ENCODE measurements at regions not wholly inside any gene's neighbourhood (a gene's known extent, or its start where the extent isn't known, plus 50 kb on each side); places are given as distances from the start of the nearest gene placed in this dataset.
"Not testable (repeated sequence)": the region's sequence is repeated elsewhere in the genome, so short reads cannot be mapped to it uniquely, and the experiment has no call there.

- Histone ChIP-seq H3K36me3 (ENCODE audit: control insufficient read depth in 3 of 3, insufficient read depth in 3 of 3, low read length in 3 of 3) (no peaks in the 10 kb centered on the region), H3K27me3 (ENCODE audit: control insufficient read depth in 3 of 3, insufficient read depth in 3 of 3, low read length in 3 of 3) (no peaks in the 10 kb centered on the region), H3K9me3 (ENCODE audit: control insufficient read depth in 3 of 3, low read length in 3 of 3) (no peaks in the 10 kb centered on the region), H3K27ac (ENCODE audit: low read depth, low read length) (no peak overlapping the region), H3K4me3 (ENCODE audit: low read length in 3 of 3) (no peak overlapping the region), H3K4me1 (ENCODE audit: control insufficient read depth in 3 of 3, insufficient read depth in 3 of 3, low read length in 3 of 3) (no peaks in the 10 kb centered on the region), H3K9ac (ENCODE audit: low read depth in 1 of 3, low read length in 3 of 3) (no peak overlapping the region)
These were observed 56.7 kb downstream of the P2RY1 start for GRCh38 chr3:152891678-152892077.

- Histone ChIP-seq H3K4me3 (ENCODE audit: low read length in 3 of 3) (no peak overlapping the region), H3K9me3 (ENCODE audit: control insufficient read depth in 3 of 3, low read length in 3 of 3) (no peaks in the 10 kb centered on the region), H3K4me1 (ENCODE audit: control insufficient read depth in 3 of 3, insufficient read depth in 3 of 3, low read length in 3 of 3) (no peaks in the 10 kb centered on the region), H3K36me3 (ENCODE audit: control insufficient read depth in 3 of 3, insufficient read depth in 3 of 3, low read length in 3 of 3) (no peaks in the 10 kb centered on the region), H3K27me3 (ENCODE audit: control insufficient read depth in 3 of 3, insufficient read depth in 3 of 3, low read length in 3 of 3) (no peaks in the 10 kb centered on the region), H3K27ac (ENCODE audit: low read depth, low read length) (no peak overlapping the region), H3K9ac (ENCODE audit: low read depth in 1 of 3, low read length in 3 of 3) (no peak overlapping the region)
These were observed 57.5 kb downstream of the P2RY1 start for GRCh38 chr3:152892446-152892845.

GRCh38 chr3:152893647-152894046, 58.7 kb downstream of the P2RY1 start:
- Histone ChIP-seq H3K27me3 (ENCODE audit: control insufficient read depth in 3 of 3, insufficient read depth in 3 of 3, low read length in 3 of 3) (no peaks in the 10 kb centered on the region), H3K4me1 (ENCODE audit: control insufficient read depth in 3 of 3, insufficient read depth in 3 of 3, low read length in 3 of 3) (no peaks in the 10 kb centered on the region), H3K4me3 (ENCODE audit: low read length in 3 of 3) (no peak overlapping the region), H3K9me3 (ENCODE audit: control insufficient read depth in 3 of 3, low read length in 3 of 3) (no peaks in the 10 kb centered on the region), H3K9ac (ENCODE audit: low read depth in 1 of 3, low read length in 3 of 3) (no peak overlapping the region), H3K27ac (ENCODE audit: low read depth, low read length) (no peak overlapping the region), H3K36me3 (ENCODE audit: control insufficient read depth in 3 of 3, insufficient read depth in 3 of 3, low read length in 3 of 3) (no peaks in the 10 kb centered on the region)

GRCh38 chr3:152899306-152899705, 64.4 kb downstream of the P2RY1 start:
- no peaks in the 10 kb centered on the region for H3K27me3 ChIP-seq (ENCODE audit: control insufficient read depth in 3 of 3, insufficient read depth in 3 of 3, low read length in 3 of 3)
- H3K4me1 ChIP-seq (ENCODE audit: control insufficient read depth in 3 of 3, insufficient read depth in 3 of 3, low read length in 3 of 3), result no peaks in the 10 kb centered on the region

GRCh38 chr3:152902141-152902669, 67.3 kb downstream of the P2RY1 start:
- Histone ChIP-seq H3K9ac (ENCODE audit: low read depth in 1 of 3, low read length in 3 of 3) (no peak overlapping the region), H3K9me3 (ENCODE audit: control insufficient read depth in 3 of 3, low read length in 3 of 3) (no peaks in the 10 kb centered on the region), H3K4me3 (ENCODE audit: low read length in 3 of 3) (no peak overlapping the region), H3K27me3 (ENCODE audit: control insufficient read depth in 3 of 3, insufficient read depth in 3 of 3, low read length in 3 of 3) (no peaks in the 10 kb centered on the region), H3K4me1 (ENCODE audit: control insufficient read depth in 3 of 3, insufficient read depth in 3 of 3, low read length in 3 of 3) (no peaks in the 10 kb centered on the region), H3K27ac (ENCODE audit: low read depth, low read length) (no peak overlapping the region), H3K36me3 (ENCODE audit: control insufficient read depth in 3 of 3, insufficient read depth in 3 of 3, low read length in 3 of 3) (no peaks in the 10 kb centered on the region)

More at GRCh38 chr3:152899306-152899705, 64.4 kb downstream of the P2RY1 start:
- H3K27ac ChIP-seq (ENCODE audit: low read depth, low read length), result no peak overlapping the region
- no peaks in the 10 kb centered on the region for H3K36me3 ChIP-seq (ENCODE audit: control insufficient read depth in 3 of 3, insufficient read depth in 3 of 3, low read length in 3 of 3)
- no peak overlapping the region for H3K9ac ChIP-seq (ENCODE audit: low read depth in 1 of 3, low read length in 3 of 3)
- no peak overlapping the region for H3K4me3 ChIP-seq (ENCODE audit: low read length in 3 of 3)
- H3K9me3 ChIP-seq (ENCODE audit: control insufficient read depth in 3 of 3, low read length in 3 of 3), result no peaks in the 10 kb centered on the region

GRCh38 chr3:152905631-152906030, 70.7 kb downstream of the P2RY1 start:
- Histone ChIP-seq H3K4me1 (ENCODE audit: control insufficient read depth in 3 of 3, insufficient read depth in 3 of 3, low read length in 3 of 3) (peaks cover 4 to 7% (median 6%) of the 10 kb centered on the region in 3 donors), H3K27ac (ENCODE audit: low read depth, low read length) (no peak overlapping the region), H3K9me3 (ENCODE audit: control insufficient read depth in 3 of 3, low read length in 3 of 3) (peaks cover 0 to 1% (median 0%) of the 10 kb centered on the region in 3 donors), H3K9ac (ENCODE audit: low read depth in 1 of 3, low read length in 3 of 3) (no peak overlapping the region), H3K4me3 (ENCODE audit: low read length in 3 of 3) (no peak overlapping the region), H3K27me3 (ENCODE audit: control insufficient read depth in 3 of 3, insufficient read depth in 3 of 3, low read length in 3 of 3) (no peaks in the 10 kb centered on the region), H3K36me3 (ENCODE audit: control insufficient read depth in 3 of 3, insufficient read depth in 3 of 3, low read length in 3 of 3) (no peaks in the 10 kb centered on the region)

GRCh38 chr3:152909180-152909883, 74.4 kb downstream of the P2RY1 start:
- Histone ChIP-seq H3K9me3 (ENCODE audit: control insufficient read depth in 3 of 3, low read length in 3 of 3) (peaks cover 0 to 1% (median 0%) of the 10 kb centered on the region in 3 donors), H3K4me3 (ENCODE audit: low read length in 3 of 3) (peak overlapping the region in 2 of 3 donors; percentile 24 to 45), H3K4me1 (ENCODE audit: control insufficient read depth in 3 of 3, insufficient read depth in 3 of 3, low read length in 3 of 3) (peaks cover 4 to 7% (median 6%) of the 10 kb centered on the region in 3 donors), H3K9ac (ENCODE audit: low read depth in 1 of 3, low read length in 3 of 3) (no peak overlapping the region), H3K27ac (ENCODE audit: low read depth, low read length) (peak overlapping the region; percentile 16), H3K36me3 (ENCODE audit: control insufficient read depth in 3 of 3, insufficient read depth in 3 of 3, low read length in 3 of 3) (no peaks in the 10 kb centered on the region), H3K27me3 (ENCODE audit: control insufficient read depth in 3 of 3, insufficient read depth in 3 of 3, low read length in 3 of 3) (no peaks in the 10 kb centered on the region)

GRCh38 chr3:152910211-152910610, 75.3 kb downstream of the P2RY1 start:
- Histone ChIP-seq H3K9me3 (ENCODE audit: control insufficient read depth in 3 of 3, low read length in 3 of 3) (peaks cover 0 to 1% (median 0%) of the 10 kb centered on the region in 3 donors), H3K4me1 (ENCODE audit: control insufficient read depth in 3 of 3, insufficient read depth in 3 of 3, low read length in 3 of 3) (peaks cover 4 to 7% (median 6%) of the 10 kb centered on the region in 3 donors), H3K4me3 (ENCODE audit: low read length in 3 of 3) (no peak overlapping the region), H3K9ac (ENCODE audit: low read depth in 1 of 3, low read length in 3 of 3) (no peak overlapping the region), H3K36me3 (ENCODE audit: control insufficient read depth in 3 of 3, insufficient read depth in 3 of 3, low read length in 3 of 3) (no peaks in the 10 kb centered on the region), H3K27me3 (ENCODE audit: control insufficient read depth in 3 of 3, insufficient read depth in 3 of 3, low read length in 3 of 3) (no peaks in the 10 kb centered on the region), H3K27ac (ENCODE audit: low read depth, low read length) (no peak overlapping the region)

- no peak overlapping the region for H3K4me3 ChIP-seq (ENCODE audit: low read length in 3 of 3)
- H3K36me3 ChIP-seq (ENCODE audit: control insufficient read depth in 3 of 3, insufficient read depth in 3 of 3, low read length in 3 of 3), result no peaks in the 10 kb centered on the region
- no peak overlapping the region for H3K9ac ChIP-seq (ENCODE audit: low read depth in 1 of 3, low read length in 3 of 3)
- H3K9me3 ChIP-seq (ENCODE audit: control insufficient read depth in 3 of 3, low read length in 3 of 3), result peaks cover 0 to 1% (median 0%) of the 10 kb centered on the region in 3 donors
- no peaks in the 10 kb centered on the region for H3K27me3 ChIP-seq (ENCODE audit: control insufficient read depth in 3 of 3, insufficient read depth in 3 of 3, low read length in 3 of 3)
- H3K27ac ChIP-seq (ENCODE audit: low read depth, low read length), result no peak overlapping the region
- peaks cover 4 to 7% (median 6%) of the 10 kb centered on the region in 3 donors for H3K4me1 ChIP-seq (ENCODE audit: control insufficient read depth in 3 of 3, insufficient read depth in 3 of 3, low read length in 3 of 3)
These were observed 76.0 kb downstream of the P2RY1 start for GRCh38 chr3:152910966-152911365.

GRCh38 chr3:152914743-152915142, 79.8 kb downstream of the P2RY1 start:
- H3K27ac ChIP-seq (ENCODE audit: low read depth, low read length); H3K4me1 ChIP-seq (ENCODE audit: control insufficient read depth in 3 of 3, insufficient read depth in 3 of 3, low read length in 3 of 3); H3K4me3 ChIP-seq (ENCODE audit: low read length in 3 of 3); H3K9me3 ChIP-seq (ENCODE audit: control insufficient read depth in 3 of 3, low read length in 3 of 3); H3K36me3 ChIP-seq (ENCODE audit: control insufficient read depth in 3 of 3, insufficient read depth in 3 of 3, low read length in 3 of 3); H3K27me3 ChIP-seq (ENCODE audit: control insufficient read depth in 3 of 3, insufficient read depth in 3 of 3, low read length in 3 of 3); H3K9ac ChIP-seq (ENCODE audit: low read depth in 1 of 3, low read length in 3 of 3): not testable (repeated sequence)

Data from skeletal muscle tissue (tissue), 3 donors.